Neural progenitor cell (in vitro differentiated cells): ENCODE measurements at regions not wholly inside any gene's neighbourhood (a gene's known extent, or its start where the extent isn't known, plus 50 kb on each side); places are given as distances from the start of the nearest gene placed in this dataset.

ENCODE experiments used
- EZH2phosphoT487 ChIP-seq: fragments of 200-600 bp; sonication (generic); IDR thresholded peaks from 2 replicates; pipeline ENCODE4 v1.6.1; 2017; ENCODE audit warnings: antibody characterized with exemption
- TF ChIP-seq, protein P1 (sequence below): fragments of 200-600 bp; sonication (generic); IDR thresholded peaks from 2 replicates; pipeline ENCODE4 v1.5.1; 2017; ENCODE audit warnings: antibody characterized with exemption, mild to moderate bottlenecking

- TF ChIP-seq, protein P1, sequence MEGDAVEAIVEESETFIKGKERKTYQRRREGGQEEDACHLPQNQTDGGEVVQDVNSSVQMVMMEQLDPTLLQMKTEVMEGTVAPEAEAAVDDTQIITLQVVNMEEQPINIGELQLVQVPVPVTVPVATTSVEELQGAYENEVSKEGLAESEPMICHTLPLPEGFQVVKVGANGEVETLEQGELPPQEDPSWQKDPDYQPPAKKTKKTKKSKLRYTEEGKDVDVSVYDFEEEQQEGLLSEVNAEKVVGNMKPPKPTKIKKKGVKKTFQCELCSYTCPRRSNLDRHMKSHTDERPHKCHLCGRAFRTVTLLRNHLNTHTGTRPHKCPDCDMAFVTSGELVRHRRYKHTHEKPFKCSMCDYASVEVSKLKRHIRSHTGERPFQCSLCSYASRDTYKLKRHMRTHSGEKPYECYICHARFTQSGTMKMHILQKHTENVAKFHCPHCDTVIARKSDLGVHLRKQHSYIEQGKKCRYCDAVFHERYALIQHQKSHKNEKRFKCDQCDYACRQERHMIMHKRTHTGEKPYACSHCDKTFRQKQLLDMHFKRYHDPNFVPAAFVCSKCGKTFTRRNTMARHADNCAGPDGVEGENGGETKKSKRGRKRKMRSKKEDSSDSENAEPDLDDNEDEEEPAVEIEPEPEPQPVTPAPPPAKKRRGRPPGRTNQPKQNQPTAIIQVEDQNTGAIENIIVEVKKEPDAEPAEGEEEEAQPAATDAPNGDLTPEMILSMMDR: no peak
- TF ChIP-seq EZH2phosphoT487: no peak
These were observed 241.1 kb downstream of the TMEM182 start for GRCh38 chr2:103002954-103003353.
